ENCODE measurements at regions not wholly inside any gene's neighbourhood (a gene's known extent, or its start where the extent isn't known, plus 50 kb on each side); places are given as distances from the start of the nearest gene placed in this dataset.

DNA sequence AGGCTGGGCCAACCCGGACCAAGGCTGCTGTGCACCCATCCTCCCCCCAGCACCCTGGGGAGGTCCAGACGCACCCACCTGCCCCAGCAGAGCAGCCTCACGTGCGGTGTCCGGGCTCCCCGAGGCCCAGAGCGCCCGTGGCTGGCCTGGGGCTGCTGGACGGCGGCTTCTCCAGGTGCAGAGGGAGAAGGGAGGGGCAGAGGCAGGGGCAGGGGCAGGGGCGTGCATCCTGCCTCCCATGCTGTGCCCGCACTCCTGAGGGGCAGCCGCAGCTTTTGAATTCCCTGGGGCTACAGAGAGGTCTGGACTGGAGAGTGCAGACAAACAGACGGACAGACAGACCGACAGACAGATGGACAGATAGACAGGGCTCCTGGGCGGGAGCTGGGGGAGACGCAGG is 83.6 kb upstream of the PRR5 start:
- TF ChIP-seq POLR2A (IDR thresholded peaks at IDR 0.05; ENCODE audit: low read depth, low read length): no peak
- no peak for TF ChIP-seq POLR2AphosphoS5 (IDR thresholded peaks at IDR 0.05; ENCODE audit: low read depth, low read length)
- TF ChIP-seq TAF1 (IDR thresholded peaks at IDR 0.05; ENCODE audit: borderline replicate concordance, low read depth, low read length): no peak
- FAIRE-seq (no peak), DNase-seq (ENCODE audit: insufficient read length) (no peak)

DNA sequence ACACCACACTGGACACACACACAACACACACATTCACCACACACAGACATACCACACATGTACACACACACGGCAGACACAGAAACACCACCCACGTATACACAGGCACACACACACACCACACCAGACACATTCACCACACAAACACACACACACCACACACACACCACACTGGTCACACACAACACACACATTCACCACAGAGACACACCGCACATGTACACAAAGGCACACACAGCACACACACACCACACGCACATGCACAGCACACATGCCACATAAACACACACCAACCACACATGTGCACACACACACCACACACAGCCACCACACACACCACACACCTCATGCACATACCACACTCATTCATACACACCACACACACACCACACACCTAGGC is 84.2 kb upstream of the PRR5 start:
- no peak for TF ChIP-seq POLR2A (IDR thresholded peaks at IDR 0.05; ENCODE audit: low read depth, low read length)
- no peak for TF ChIP-seq POLR2AphosphoS5 (IDR thresholded peaks at IDR 0.05; ENCODE audit: low read depth, low read length)
- TF ChIP-seq TAF1 (IDR thresholded peaks at IDR 0.05; ENCODE audit: borderline replicate concordance, low read depth, low read length): no peak
- peak; percentile 64 for FAIRE-seq
- DNase-seq (ENCODE audit: insufficient read length): no peak

GRCh38 chr22:44616882-44617655 is 84.9 kb upstream of the PRR5 start:
- DNase-seq (ENCODE audit: insufficient read length) (no peak), FAIRE-seq (peak; percentile 76)
- TF ChIP-seq POLR2AphosphoS5 (IDR thresholded peaks at IDR 0.05; ENCODE audit: low read depth, low read length) (no peak), TAF1 (IDR thresholded peaks at IDR 0.05; ENCODE audit: borderline replicate concordance, low read depth, low read length) (no peak), POLR2A (IDR thresholded peaks at IDR 0.05; ENCODE audit: low read depth, low read length) (no peak)

DNA sequence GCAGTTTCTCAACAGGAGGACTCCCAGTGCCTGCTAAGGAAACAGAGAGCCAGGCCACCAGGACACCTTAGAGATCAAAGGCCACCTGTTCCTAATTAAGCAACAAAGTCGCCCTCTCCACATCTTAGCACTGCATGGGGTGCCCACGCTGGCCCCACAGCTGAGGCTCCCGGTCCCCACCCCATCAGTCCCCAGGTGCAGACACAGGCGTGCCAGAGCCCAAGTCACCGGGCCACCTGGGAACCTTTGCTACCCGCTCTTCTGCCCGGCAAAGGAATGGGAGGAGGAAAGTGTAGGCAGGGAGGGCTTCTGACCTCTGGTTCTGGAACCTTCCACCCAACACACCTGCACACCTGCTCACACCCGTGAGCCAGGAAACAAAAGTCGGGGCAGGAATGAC is 85.5 kb upstream of the PRR5 start:
- no peak for FAIRE-seq
- TF ChIP-seq TAF1 (IDR thresholded peaks at IDR 0.05; ENCODE audit: borderline replicate concordance, low read depth, low read length): no peak
- no peak for TF ChIP-seq POLR2A (IDR thresholded peaks at IDR 0.05; ENCODE audit: low read depth, low read length)
- TF ChIP-seq POLR2AphosphoS5 (IDR thresholded peaks at IDR 0.05; ENCODE audit: low read depth, low read length): no peak
- DNase-seq (ENCODE audit: insufficient read length): no peak

- DNase-seq (ENCODE audit: insufficient read length) (no peak), FAIRE-seq (no peak)
- no peak for TF ChIP-seq POLR2AphosphoS5 (IDR thresholded peaks at IDR 0.05; ENCODE audit: low read depth, low read length)
Observed at GRCh38 chr22:44615602-44616180, 86.3 kb upstream of the PRR5 start.

- no peak for DNase-seq (ENCODE audit: insufficient read length)
- FAIRE-seq: no peak
- TF ChIP-seq POLR2AphosphoS5 (IDR thresholded peaks at IDR 0.05; ENCODE audit: low read depth, low read length): no peak
- no peak for TF ChIP-seq POLR2A (IDR thresholded peaks at IDR 0.05; ENCODE audit: low read depth, low read length)
- TF ChIP-seq TAF1 (IDR thresholded peaks at IDR 0.05; ENCODE audit: borderline replicate concordance, low read depth, low read length): no peak
Observed at GRCh38 chr22:44615146-44615545, 86.9 kb upstream of the PRR5 start.

GRCh38 chr22:44613196-44613595 is 88.8 kb upstream of the PRR5 start:
- TF ChIP-seq POLR2AphosphoS5 (IDR thresholded peaks at IDR 0.05; ENCODE audit: low read depth, low read length) (no peak), POLR2A (IDR thresholded peaks at IDR 0.05; ENCODE audit: low read depth, low read length) (no peak), TAF1 (IDR thresholded peaks at IDR 0.05; ENCODE audit: borderline replicate concordance, low read depth, low read length) (no peak)
- FAIRE-seq: no peak
- no peak for DNase-seq (ENCODE audit: insufficient read length)

- FAIRE-seq (no peak), DNase-seq (ENCODE audit: insufficient read length) (no peak)
- TF ChIP-seq POLR2A (IDR thresholded peaks at IDR 0.05; ENCODE audit: low read depth, low read length): no peak
- no peak for TF ChIP-seq TAF1 (IDR thresholded peaks at IDR 0.05; ENCODE audit: borderline replicate concordance, low read depth, low read length)
- TF ChIP-seq POLR2AphosphoS5 (IDR thresholded peaks at IDR 0.05; ENCODE audit: low read depth, low read length): no peak
Observed at GRCh38 chr22:44611880-44612496, 90.0 kb upstream of the PRR5 start.

DNA sequence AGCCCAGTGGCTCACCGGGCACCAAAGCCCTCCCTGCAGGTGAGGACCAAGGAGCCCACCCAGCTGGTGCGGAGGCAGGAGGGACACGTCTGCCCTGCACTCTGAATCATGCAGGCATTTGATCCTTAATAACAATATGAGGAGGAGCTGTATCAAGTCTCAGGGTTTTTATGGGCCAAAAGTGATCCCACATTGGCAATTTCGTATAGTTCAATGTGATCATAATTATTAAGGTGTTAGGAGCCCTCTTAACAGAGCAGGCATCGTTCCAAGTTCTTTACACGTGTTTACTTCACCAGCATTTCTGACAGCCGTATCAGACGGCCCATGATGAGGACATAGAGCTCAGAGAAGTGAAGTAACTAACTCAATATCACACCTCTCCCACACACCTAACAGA is 91.9 kb upstream of the PRR5 start:
- FAIRE-seq (no peak), DNase-seq (ENCODE audit: insufficient read length) (no peak)
- TF ChIP-seq TAF1 (IDR thresholded peaks at IDR 0.05; ENCODE audit: borderline replicate concordance, low read depth, low read length) (no peak), POLR2AphosphoS5 (IDR thresholded peaks at IDR 0.05; ENCODE audit: low read depth, low read length) (no peak), POLR2A (IDR thresholded peaks at IDR 0.05; ENCODE audit: low read depth, low read length) (no peak)

- TF ChIP-seq POLR2A (IDR thresholded peaks at IDR 0.05; ENCODE audit: low read depth, low read length): no peak
- no peak for FAIRE-seq
- DNase-seq (ENCODE audit: insufficient read length): no peak
Observed at GRCh38 chr22:44609400-44609988, 92.5 kb upstream of the PRR5 start.

DNA sequence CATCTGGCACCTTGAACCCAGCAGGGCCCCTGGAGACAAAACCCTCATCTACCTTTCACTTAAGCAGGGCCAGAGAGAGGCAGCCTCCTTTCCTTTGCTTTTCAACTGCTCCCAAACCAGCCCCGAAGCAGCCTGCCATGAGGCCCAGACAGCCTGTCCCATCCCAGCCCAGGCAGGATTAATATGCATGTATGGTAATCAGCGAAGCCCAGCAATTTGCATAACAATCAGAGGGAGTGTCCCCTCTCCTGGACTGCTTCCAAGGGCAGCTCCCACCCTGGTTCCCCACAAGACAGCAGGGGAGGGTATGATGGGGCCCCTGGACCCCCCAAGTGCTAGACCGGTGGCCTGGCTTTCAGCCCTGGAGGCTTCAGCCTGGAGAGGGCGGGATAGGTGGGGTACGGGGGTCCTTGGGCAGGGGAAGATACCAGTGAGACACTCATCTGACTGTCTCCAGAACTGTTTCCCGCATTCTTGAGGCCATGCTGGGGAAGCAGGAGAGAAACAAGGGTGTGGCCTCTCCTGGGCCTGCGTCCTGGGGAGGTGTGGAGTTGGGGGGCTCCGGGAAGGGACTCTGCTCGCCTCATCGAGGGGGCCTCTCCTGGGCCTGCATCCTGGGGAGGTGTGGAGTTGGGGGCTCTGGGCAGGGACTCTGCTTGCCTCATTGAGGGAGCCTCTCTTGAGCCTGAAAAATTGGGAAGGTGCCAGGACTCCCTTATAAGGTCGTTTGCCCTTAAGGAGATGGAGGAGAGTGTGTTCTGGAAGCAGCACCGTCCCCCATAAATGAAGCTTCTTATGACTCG is 93.2 kb upstream of the PRR5 start:
- FAIRE-seq (no peak), DNase-seq (ENCODE audit: insufficient read length) (no peak)
- TF ChIP-seq TAF1 (IDR thresholded peaks at IDR 0.05; ENCODE audit: borderline replicate concordance, low read depth, low read length): no peak
- TF ChIP-seq POLR2A (IDR thresholded peaks at IDR 0.05; ENCODE audit: low read depth, low read length): no peak
- TF ChIP-seq POLR2AphosphoS5 (IDR thresholded peaks at IDR 0.05; ENCODE audit: low read depth, low read length): no peak
